Adrenal gland (tissue), 9 donors: ENCODE measurements at regions not wholly inside any gene's neighbourhood (a gene's known extent, or its start where the extent isn't known, plus 50 kb on each side); places are given as distances from the start of the nearest gene placed in this dataset.
"Not testable (repeated sequence)": the region's sequence is repeated elsewhere in the genome, so short reads cannot be mapped to it uniquely, and the experiment has no call there.

Experiments
- DNase-seq, 7 donors: peaks; one replicate each; pipeline ENCODE4 v3.0.0-alpha.2; 2019 to 2020
- H3K27ac ChIP-seq, 5 donors: fragments of 200-600 bp; sonication (generic) in 4 of 5; 1 replicate in 3 of 5; 2 replicates in 2 of 5; pipeline versions ENCODE4 v1.5.1 to v1.8.0; 2016 to 2020; ENCODE audit warnings: mild to moderate bottlenecking in 1 of 5
- H3K27me3 ChIP-seq: fragments of 200-600 bp; 2 replicates; pipeline ENCODE4 v1.8.0; 2021
- H3K36me3 ChIP-seq, 2 donors: fragments of 200-600 bp; replicated peaks in 1 of 2; 1 replicate in 1 of 2; 2 replicates in 1 of 2; pipeline versions ENCODE4 v1.5.1 to v1.8.0; 2018 to 2022
- H3K4me1 ChIP-seq, 2 donors: fragments of 200-600 bp; replicated peaks in 1 of 2; 1 replicate in 1 of 2; 2 replicates in 1 of 2; pipeline versions ENCODE4 v1.5.1 to v1.8.0; 2018 to 2021
- H3K4me3 ChIP-seq, 4 donors: fragments of 200-600 bp; sonication (generic) in 3 of 4; one replicate each; pipeline ENCODE4 v1.5.1; 2016 to 2018
- H3K9me3 ChIP-seq, 3 donors: fragments of 200-600 bp; sonication (generic) in 1 of 3; replicated peaks in 1 of 3; 1 replicate in 2 of 3; 2 replicates in 1 of 3; pipeline versions ENCODE4 v1.5.1 to v1.8.0; 2016 to 2021
- CTCF ChIP-seq, 6 experiments: fragments of 450-650 bp in 4 of 6; fragments of 200-600 bp in 2 of 6; sonication (generic) in 1 of 6; IDR thresholded peaks; 1 replicate in 5 of 6; 2 replicates in 1 of 6; pipeline versions ENCODE4 v1.5.1 to v1.8.0; 2016 to 2021; ENCODE audit warnings: antibody characterized with exemption in 6 of 6, mild to moderate bottlenecking in 2 of 6, moderate library complexity in 1 of 6
- POLR2A ChIP-seq, 2 donors: fragments of 450-650 bp; IDR thresholded peaks; one replicate each; pipeline ENCODE4 v1.6.1; 2017; ENCODE audit warnings: antibody characterized with exemption in 2 of 2, mild to moderate bottlenecking in 2 of 2, moderate library complexity in 1 of 2
- WGBS, 4 donors: extraction: QIAGEN DNeasy Blood & Tissue Kit in 2 of 4; methylation state at CpG; one replicate each; pipeline versions ENCODE4 v1.1.5 to v1.1.7; 2013 to 2017; 5-methylcytosine and 5-hydroxymethylcytosine counted together
- intact Hi-C, 2 donors: fragments of 100-400 bp; cut with DNase I; formaldehyde crosslinking; loops; one replicate each; pipeline versions ENCODE4 v1.14.1 to v1.15.0; 2022 to 2023
- donor health status: healthy with polysubstance abuse.
- donor health status: Bipolar disorder and iron deficiency.
- donor health status: DM: yes; HTN: yes; CAD: no.
- donor health status: DM: no; HTN: no; CAD: no.
- donor health status: DM: no; HTN: no; CAD: no.

GRCh38 chr5:57738787-57739186, 256.2 kb upstream of the ACTBL2 start:
- intact Hi-C loops, result no loop called here
- no peak for DNase-seq
- Histone ChIP-seq H3K27me3 (no peaks in the 10 kb centered on the region), H3K36me3 (no peaks in the 10 kb centered on the region), H3K9me3 (no peaks in the 10 kb centered on the region), H3K4me3 (no peak overlapping the region), H3K27ac (no peak overlapping the region), H3K4me1 (peaks cover 14 to 25% of the 10 kb centered on the region in 2 donors)
- 94 to 100% (median 99%) methylated on average over 1 of the region's 1 CpG for WGBS, 4 donors
- TF ChIP-seq POLR2A (IDR thresholded peaks at IDR 0.05) (no peak), CTCF (IDR thresholded peaks at IDR 0.05) (no peak)

- Histone ChIP-seq H3K36me3 (no peaks in the 10 kb centered on the region), H3K4me3 (no peak overlapping the region), H3K27ac (no peak overlapping the region), H3K4me1 (peaks cover 14 to 25% of the 10 kb centered on the region in 2 donors), H3K9me3 (no peaks in the 10 kb centered on the region), H3K27me3 (no peaks in the 10 kb centered on the region)
- no peak for TF ChIP-seq POLR2A (IDR thresholded peaks at IDR 0.05)
- no peak for TF ChIP-seq CTCF (IDR thresholded peaks at IDR 0.05)
- intact Hi-C loops, result no loop called here
- 73 to 88% (median 85%) methylated on average over 2 of the region's 2 CpGs for WGBS, 4 donors
- no peak for DNase-seq
Observed at GRCh38 chr5:57738301-57738700, 255.7 kb upstream of the ACTBL2 start.

GRCh38 chr5:57736716-57737115, 254.1 kb upstream of the ACTBL2 start:
- no peak for DNase-seq
- Histone ChIP-seq H3K27me3 (no peaks in the 10 kb centered on the region), H3K4me1 (peaks cover 14 to 25% of the 10 kb centered on the region in 2 donors), H3K9me3 (no peaks in the 10 kb centered on the region), H3K4me3 (no peak overlapping the region), H3K27ac (peak overlapping the region in 1 of 5 donors; percentile 74), H3K36me3 (no peaks in the 10 kb centered on the region)
- WGBS, 4 donors, result 81 to 90% (median 86%) methylated on average over 4 of the region's 4 CpGs
- no peak for TF ChIP-seq POLR2A (IDR thresholded peaks at IDR 0.05)
- no peak for TF ChIP-seq CTCF (IDR thresholded peaks at IDR 0.05)
- intact Hi-C loops, result no loop called here

GRCh38 chr5:57735279-57736153, 252.9 kb upstream of the ACTBL2 start:
- WGBS, 4 donors, result 39 to 48% (median 43%) methylated on average over 7 of the region's 7 CpGs
- H3K36me3 ChIP-seq, intact Hi-C loops, H3K9me3 ChIP-seq, H3K4me3 ChIP-seq, H3K27me3 ChIP-seq: not testable (repeated sequence)
- H3K27ac ChIP-seq, result peak overlapping the region in 4 of 5 donors; percentile 7 to 75 (median 46)
- peaks cover 14 to 25% of the 10 kb centered on the region in 2 donors for H3K4me1 ChIP-seq
- DNase-seq, result peak; percentile 71 to 91 (median 83)

- 36 to 52% (median 45%) methylated on average over 3 of the region's 3 CpGs for WGBS, 4 donors
- Histone ChIP-seq H3K4me3 (no peak overlapping the region), H3K9me3 (no peaks in the 10 kb centered on the region), H3K27me3 (no peaks in the 10 kb centered on the region), H3K36me3 (no peaks in the 10 kb centered on the region), H3K4me1 (peaks cover 14 to 25% of the 10 kb centered on the region in 2 donors), H3K27ac (peak overlapping the region in 4 of 5 donors; percentile 7 to 75 (median 38))
- intact Hi-C loops, result no loop called here
- peak in 3 of 6 experiments; percentile 13 to 24 (median 20) for TF ChIP-seq CTCF (IDR thresholded peaks at IDR 0.05)
- TF ChIP-seq POLR2A (IDR thresholded peaks at IDR 0.05), result no peak
- DNase-seq, result no peak
Observed at GRCh38 chr5:57734296-57734695, 251.7 kb upstream of the ACTBL2 start.
